Right hindlimb (tissue), 1 donor: ENCODE measurements at regions not wholly inside any gene's neighbourhood (a gene's known extent, or its start where the extent isn't known, plus 50 kb on each side); places are given as distances from the start of the nearest gene placed in this dataset.

ENCODE experiments used
- DNase-seq: peaks from one replicate; pipeline ENCODE4 v3.0.0-alpha.2; 2018

DNA sequence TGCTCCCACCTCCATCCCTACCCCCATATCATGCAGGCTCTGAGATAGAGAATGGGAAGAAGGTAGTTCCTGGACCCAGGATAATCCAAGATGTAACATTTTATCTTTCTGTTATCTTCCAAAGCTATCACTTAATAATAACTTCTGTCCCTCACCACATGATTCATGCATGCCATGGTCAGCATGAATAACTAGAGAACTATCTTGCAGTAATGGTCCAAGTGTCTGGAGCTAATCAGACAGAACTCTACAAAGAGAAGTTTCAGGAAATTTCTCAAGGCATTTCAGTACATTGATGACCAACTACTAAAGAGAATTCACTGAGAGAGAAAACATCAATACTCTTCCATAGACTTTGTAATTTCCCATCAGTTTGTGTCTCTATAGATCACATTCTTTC lies 1469.7 kb upstream of the PIK3C3 start:
- DNase-seq, result no peak

DNA sequence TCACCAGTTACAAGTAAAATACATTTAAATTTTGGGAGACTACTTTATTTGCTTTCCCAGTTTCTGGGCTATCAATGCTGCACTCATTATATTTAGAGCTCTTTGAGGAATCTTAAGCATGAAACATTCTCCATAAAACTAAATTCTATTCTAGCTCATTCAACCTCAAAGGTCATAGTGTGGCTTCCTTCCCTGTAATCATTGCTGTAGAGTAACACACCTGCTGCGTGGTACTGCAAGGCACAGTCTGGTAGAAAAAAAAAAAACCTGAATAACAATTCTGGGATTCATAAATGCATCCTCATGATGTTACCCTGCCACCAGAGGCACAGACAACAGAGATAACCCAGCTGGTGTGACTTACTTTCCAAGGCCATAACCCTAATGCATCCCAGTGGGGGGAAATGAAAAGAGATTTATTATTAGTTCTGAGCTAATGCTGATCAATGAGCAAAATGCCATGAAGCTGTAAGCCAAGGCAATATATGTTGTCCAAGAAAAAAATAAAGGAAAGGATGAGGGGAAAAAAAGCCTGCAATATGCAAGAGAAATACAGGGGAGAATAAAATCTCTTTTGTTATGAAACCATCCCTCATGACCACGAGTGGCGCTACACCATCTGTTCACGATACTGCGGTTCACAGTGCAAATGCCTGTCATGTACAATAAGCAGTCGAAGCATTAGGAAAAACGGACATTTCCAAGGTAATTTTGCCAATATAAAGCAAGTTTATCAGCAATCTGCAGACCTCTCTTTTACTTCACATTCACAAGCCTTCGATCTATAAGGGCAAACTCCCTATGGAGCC lies 1481.6 kb upstream of the PIK3C3 start:
- no peak for DNase-seq

DNA sequence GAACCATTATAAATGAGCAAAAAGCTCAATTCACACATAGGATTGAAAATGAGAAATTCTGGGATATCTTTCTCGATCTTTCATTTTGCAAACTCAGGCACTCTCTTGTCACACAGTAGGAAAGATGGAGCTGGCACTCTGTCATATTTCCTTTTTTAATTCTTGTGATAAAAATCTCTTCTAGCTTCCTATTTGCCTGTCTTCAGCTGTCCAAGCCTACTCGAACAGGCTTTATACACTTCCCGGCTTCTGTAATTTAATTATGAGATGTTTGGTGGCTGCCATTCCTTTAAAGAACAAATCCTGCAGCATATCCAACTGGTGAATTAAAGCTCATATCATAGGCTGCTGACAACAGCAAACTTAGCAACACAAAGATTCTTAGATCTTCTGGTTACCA lies 1484.3 kb upstream of the PIK3C3 start:
- no peak for DNase-seq

DNA sequence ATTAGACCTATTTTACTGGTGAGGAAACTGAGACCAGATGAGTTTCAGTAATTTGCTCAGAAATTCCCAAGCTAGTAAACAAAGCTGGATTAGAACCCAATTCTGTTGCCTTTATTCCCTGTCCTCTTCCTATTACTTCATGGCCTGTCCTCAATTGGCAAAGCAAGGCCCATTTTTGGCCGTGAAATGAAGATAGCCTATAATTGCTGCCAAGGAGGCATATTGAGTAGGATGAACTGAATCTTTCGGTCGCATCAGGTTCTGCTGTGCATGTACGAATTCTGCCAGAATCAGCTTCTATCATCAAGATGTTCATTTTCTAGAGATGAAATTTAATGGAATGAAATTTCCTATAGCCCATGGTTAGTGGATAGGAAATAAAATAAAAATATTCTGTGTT lies 1485.2 kb upstream of the PIK3C3 start:
- DNase-seq, result no peak

- no peak for DNase-seq
Measured at GRCh38 chr18:40469316-40469715, 1485.7 kb upstream of the PIK3C3 start.

GRCh38 chr18:40464032-40464431 lies 1491.0 kb upstream of the PIK3C3 start:
- DNase-seq, result no peak

GRCh38 chr18:40453903-40454302 lies 1501.1 kb upstream of the PIK3C3 start:
- no peak for DNase-seq

DNA sequence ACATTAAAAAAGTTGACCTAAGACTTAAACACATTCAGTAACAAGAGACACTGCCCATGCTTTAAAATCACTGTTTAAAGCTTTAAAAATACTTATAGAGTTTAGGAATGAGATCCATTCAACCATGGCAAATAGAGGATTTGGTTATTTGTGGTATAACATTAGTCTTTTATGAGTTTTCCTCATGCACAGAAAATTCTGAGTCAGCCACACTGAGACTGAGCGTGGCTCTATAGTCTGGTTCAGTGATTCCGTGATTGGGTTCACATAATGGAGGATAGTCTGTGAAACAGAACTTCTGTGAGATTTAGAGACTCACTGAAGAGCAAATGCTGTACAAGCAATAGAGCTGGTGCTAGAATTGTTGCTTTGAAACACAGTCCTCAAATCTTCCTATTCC lies 1502.4 kb upstream of the PIK3C3 start:
- DNase-seq, result no peak

- DNase-seq, result no peak
Measured at GRCh38 chr18:40450751-40451150, 1504.3 kb upstream of the PIK3C3 start.

DNA sequence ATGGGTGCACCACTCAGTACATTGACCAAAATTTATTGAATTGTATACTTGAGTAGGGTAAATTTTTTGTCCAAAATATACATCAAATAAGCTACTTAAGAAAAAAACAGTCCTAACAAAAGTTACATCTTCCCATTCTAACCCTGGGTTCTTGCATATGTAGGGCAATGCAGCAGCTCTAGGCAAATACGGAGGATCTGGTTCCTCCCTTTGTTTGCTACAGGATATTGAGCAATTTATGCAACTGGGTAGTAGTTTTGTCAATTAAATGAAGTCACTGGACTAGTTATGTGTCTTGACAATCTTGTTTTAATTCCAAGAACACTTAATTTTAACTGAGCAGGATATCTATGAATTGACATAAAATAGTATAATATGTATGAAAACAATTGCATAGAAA lies 1507.2 kb upstream of the PIK3C3 start:
- DNase-seq, result no peak

DNA sequence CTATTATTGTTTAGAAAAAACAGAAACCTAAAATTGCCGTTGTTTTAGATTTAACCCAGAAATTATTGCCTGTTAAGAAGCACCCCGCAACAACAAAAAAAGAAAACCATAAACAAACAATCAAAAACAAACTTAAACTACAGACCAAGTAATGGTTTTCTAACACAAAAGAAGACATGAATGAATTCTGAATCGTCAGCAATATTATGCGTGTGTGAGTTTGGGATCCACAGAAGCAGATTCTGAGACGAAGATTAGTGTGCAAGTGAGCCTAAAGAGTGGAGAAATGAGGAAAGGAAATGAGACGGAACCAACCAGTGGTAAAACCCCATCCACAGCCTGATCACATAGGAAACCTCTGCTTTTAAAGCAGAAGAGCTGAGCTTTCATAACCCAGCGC lies 1514.9 kb upstream of the PIK3C3 start:
- no peak for DNase-seq

DNA sequence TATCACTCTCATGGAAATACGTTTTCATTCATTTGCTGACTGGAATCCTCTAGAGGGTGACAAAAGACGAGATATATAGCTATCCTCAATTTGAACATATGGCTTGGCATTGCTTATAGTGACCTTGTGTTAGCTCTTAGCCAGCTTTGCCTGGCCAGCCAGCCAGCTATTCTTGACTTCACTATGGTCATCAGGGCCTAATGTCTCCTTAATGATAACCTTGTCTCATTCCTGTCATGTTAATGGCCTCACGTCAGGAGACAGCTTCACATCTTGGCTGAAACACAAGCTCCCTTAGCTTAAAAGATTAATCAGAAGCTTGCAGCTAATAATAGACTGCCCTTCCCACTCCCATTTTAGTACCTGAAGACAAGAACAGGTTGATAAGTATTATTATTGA lies 1517.5 kb upstream of the PIK3C3 start:
- no peak for DNase-seq

DNA sequence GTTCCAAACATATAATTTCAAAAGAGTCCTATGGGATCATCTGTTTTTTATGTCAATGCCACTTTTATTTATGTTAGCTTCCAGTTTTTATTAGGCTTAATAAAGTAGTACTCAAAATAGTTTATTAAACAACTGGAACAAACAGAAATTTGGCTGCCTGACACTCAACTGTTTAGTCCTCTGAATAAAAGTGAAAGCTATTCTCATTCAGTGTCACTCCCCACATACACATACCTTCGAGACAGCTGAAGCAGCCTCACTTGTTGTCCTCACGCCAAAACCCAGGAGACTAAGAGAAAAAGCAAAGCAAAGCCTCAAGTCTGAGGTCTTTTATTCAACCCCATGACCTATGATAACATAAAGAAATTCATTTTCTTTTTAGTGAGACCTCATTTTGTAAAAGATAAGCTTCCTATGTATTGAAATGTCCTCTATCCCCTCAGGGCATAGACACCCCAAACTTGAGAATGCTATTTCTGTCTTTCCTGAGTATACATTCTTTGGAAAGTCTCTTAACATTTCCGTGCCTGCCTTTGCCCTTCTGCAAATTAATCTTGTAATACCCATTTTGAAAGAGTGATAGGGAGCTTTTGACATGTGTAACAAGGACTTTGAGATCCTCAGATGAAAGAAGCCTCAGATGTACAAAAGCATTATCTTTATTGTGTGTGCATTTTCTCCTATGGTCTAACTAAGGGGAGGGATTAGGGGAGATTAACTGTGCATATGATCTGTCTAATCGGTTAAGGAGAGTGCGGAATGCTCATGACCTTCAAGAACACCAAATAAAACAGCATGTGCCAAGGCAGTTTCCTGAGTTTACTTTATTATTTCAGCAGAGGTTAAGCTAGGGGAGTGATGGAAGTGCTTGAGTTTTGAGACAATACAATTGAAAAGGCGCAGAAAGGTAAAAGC lies 1523.7 kb upstream of the PIK3C3 start:
- no peak for DNase-seq

GRCh38 chr18:40423291-40423690 lies 1531.7 kb upstream of the PIK3C3 start:
- no peak for DNase-seq

- DNase-seq, result no peak
Measured at GRCh38 chr18:40420675-40421074, 1534.4 kb upstream of the PIK3C3 start.

- no peak for DNase-seq
Measured at GRCh38 chr18:40417501-40417900, 1537.5 kb upstream of the PIK3C3 start.

DNA sequence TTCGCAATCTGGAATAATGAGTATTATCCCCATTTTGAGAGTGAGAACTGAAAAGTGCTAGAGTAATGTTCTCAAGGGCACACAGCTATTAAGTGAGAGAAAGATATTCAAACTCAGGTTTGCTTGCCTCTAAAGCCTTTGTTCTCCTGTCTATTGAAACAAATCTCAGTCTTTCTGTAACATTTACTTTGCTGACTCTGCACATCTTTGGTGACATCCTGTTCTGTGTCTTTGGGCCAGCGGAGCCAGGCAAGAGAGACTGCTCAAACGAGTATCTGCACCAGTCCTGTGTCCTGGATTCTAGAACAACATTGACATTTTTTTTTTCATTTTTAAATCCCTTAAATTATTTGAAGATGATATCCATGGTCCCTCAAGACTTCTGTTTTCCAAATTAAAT lies 1539.2 kb upstream of the PIK3C3 start:
- no peak for DNase-seq

GRCh38 chr18:40415176-40415791 lies 1539.8 kb upstream of the PIK3C3 start:
- no peak for DNase-seq

DNA sequence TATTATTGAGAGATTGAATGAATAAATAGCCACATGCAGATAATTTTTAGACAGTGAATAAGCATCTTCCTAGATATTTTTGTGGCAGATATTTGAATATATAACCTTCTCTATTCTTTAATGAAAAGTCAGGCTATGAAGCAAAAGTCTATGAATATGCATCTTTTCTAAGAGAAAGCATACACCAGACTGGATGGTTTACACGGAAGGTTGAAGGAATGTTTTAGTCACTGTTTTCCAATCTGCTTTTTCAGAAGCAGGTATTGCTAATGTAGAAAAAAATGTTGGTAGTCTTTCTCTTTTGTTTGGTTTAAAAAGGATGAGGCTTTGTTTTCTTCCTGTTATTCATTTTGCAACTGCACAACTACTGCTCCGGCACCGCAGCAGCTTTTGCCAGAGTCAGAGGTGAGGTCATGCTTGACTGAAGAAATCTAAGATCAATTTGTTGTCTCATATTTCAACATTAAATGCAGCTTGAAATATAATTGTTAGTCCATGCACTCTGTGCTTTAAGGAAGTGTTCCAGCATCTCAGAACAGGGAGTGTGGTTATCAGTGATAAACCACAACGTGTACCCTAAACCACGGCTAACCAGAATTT lies 1540.8 kb upstream of the PIK3C3 start:
- DNase-seq, result no peak

- peak; percentile 53 for DNase-seq
Measured at GRCh38 chr18:40413160-40413559, 1541.9 kb upstream of the PIK3C3 start.

GRCh38 chr18:40412410-40412809 lies 1542.6 kb upstream of the PIK3C3 start:
- no peak for DNase-seq

- no peak for DNase-seq
Measured at GRCh38 chr18:40407909-40408308, 1547.1 kb upstream of the PIK3C3 start.

DNA sequence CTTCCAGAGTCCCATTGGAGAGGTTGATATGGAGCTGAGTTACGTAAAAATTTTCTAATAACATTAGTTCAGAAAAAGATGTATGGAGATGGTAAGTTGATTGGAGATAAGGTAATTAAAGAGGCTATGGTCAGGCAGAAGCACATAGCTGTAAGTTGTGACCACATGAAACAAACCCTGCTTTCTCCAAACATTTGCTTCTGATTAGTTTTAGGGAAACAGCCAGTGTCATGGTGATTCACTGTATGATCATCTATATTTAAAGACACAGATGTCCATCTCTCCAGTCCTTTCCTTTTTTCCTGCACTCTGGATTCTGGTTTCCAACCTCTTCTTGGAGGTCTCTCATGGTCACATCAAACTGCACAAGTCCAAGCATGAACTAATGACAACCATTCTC lies 1550.8 kb upstream of the PIK3C3 start:
- DNase-seq, result no peak
